ENCODE measurements at regions not wholly inside any gene's neighbourhood (a gene's known extent, or its start where the extent isn't known, plus 50 kb on each side); places are given as distances from the start of the nearest gene placed in this dataset.
"Not testable (repeated sequence)": the region's sequence is repeated elsewhere in the genome, so short reads cannot be mapped to it uniquely, and the experiment has no call there.

- not testable (repeated sequence) for TF ChIP-seq EZH2 (IDR thresholded peaks at IDR 0.05; ENCODE audit: borderline replicate concordance, low read depth, low read length, severe bottlenecking)
- TF ChIP-seq, protein P1, sequence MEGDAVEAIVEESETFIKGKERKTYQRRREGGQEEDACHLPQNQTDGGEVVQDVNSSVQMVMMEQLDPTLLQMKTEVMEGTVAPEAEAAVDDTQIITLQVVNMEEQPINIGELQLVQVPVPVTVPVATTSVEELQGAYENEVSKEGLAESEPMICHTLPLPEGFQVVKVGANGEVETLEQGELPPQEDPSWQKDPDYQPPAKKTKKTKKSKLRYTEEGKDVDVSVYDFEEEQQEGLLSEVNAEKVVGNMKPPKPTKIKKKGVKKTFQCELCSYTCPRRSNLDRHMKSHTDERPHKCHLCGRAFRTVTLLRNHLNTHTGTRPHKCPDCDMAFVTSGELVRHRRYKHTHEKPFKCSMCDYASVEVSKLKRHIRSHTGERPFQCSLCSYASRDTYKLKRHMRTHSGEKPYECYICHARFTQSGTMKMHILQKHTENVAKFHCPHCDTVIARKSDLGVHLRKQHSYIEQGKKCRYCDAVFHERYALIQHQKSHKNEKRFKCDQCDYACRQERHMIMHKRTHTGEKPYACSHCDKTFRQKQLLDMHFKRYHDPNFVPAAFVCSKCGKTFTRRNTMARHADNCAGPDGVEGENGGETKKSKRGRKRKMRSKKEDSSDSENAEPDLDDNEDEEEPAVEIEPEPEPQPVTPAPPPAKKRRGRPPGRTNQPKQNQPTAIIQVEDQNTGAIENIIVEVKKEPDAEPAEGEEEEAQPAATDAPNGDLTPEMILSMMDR (IDR thresholded peaks at IDR 0.05; ENCODE audit: borderline replicate concordance, extremely low read depth, low read length, poor library complexity, severe bottlenecking), result not testable (repeated sequence)
Measured at GRCh38 chrX:63277394-63277793, 73.7 kb downstream of the SPIN4 start.

Measured in DND-41 (cell line).